Epithelial cell of proximal tubule (primary cell): ENCODE measurements at regions not wholly inside any gene's neighbourhood (a gene's known extent, or its start where the extent isn't known, plus 50 kb on each side); places are given as distances from the start of the nearest gene placed in this dataset.

Experiments
- DNase-seq: peaks from one replicate; pipeline ENCODE4 v3.0.0-alpha.2; 2011; ENCODE audit warnings: low read depth
- H3K4me3 ChIP-seq: 2 replicates; pipeline ENCODE4 v1.5.1; 2011; ENCODE audit warnings: low read depth, mild to moderate bottlenecking, low read length
- TF ChIP-seq, protein P1 (sequence below): conservative IDR thresholded peaks from 2 replicates; pipeline ENCODE4 v1.5.1; 2012; ENCODE audit warnings: low read depth, mild to moderate bottlenecking, low read length

DNA sequence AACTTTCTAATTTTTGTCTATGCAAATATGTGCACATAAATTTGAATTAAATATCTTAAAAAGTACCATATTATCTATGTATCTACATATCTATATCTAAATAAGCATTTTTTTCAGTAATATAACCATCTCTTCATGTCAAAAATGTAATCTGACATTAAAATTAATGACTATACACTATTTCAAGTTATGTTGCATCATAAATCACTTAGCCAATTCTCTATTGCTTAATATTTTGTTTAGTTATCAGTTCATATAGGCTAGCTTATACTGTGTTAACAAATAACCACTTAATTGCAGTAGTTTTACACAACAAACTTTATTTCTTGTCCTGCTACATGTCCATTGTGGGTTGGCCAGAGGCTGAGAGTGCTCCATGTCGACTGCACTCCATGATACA is 360.8 kb downstream of the EPM2A start:
- no peak for DNase-seq
- TF ChIP-seq, protein P1, sequence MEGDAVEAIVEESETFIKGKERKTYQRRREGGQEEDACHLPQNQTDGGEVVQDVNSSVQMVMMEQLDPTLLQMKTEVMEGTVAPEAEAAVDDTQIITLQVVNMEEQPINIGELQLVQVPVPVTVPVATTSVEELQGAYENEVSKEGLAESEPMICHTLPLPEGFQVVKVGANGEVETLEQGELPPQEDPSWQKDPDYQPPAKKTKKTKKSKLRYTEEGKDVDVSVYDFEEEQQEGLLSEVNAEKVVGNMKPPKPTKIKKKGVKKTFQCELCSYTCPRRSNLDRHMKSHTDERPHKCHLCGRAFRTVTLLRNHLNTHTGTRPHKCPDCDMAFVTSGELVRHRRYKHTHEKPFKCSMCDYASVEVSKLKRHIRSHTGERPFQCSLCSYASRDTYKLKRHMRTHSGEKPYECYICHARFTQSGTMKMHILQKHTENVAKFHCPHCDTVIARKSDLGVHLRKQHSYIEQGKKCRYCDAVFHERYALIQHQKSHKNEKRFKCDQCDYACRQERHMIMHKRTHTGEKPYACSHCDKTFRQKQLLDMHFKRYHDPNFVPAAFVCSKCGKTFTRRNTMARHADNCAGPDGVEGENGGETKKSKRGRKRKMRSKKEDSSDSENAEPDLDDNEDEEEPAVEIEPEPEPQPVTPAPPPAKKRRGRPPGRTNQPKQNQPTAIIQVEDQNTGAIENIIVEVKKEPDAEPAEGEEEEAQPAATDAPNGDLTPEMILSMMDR: no peak
- no peak overlapping the region for H3K4me3 ChIP-seq

DNA sequence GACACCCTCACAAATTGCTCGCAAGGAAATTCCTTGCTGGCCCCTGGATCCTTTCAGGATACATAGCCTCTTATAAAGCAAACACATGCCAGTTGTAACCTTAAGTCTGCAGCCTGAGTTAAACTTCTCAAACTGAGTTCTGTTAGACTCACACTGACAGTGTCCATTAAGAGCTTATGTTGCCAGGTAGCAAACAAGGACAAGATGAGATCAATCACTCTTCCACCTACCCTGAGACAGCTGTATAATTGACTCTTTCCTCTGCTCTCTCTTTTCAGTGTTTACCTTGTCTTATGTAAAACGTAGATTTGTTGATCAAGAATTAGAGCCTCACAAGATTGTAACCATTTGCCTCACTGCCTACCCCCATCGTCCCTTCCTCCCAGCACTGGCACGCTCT is 359.8 kb downstream of the EPM2A start:
- TF ChIP-seq, protein P1: no peak
- H3K4me3 ChIP-seq: no peak overlapping the region
- DNase-seq: no peak

DNA sequence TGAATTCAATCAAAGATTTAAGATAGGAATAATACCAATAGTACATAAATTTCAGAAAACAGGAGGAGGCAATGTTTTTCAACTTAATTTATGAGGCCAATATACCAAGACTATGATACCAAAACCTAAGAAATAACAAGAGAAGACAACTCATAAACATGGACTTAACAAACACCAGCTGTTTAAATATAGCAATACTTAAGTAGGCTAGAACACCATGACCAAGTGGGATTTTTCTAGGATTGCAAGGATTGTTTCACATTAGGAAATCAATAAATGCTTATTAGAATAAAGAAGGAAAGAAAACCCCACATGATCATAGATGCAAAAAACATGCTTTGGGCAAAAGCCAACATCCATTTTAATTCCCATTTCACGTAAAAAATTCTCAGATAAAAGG is 355.1 kb downstream of the EPM2A start:
- TF ChIP-seq, protein P1: no peak
- no peak overlapping the region for H3K4me3 ChIP-seq
- no peak for DNase-seq

DNA sequence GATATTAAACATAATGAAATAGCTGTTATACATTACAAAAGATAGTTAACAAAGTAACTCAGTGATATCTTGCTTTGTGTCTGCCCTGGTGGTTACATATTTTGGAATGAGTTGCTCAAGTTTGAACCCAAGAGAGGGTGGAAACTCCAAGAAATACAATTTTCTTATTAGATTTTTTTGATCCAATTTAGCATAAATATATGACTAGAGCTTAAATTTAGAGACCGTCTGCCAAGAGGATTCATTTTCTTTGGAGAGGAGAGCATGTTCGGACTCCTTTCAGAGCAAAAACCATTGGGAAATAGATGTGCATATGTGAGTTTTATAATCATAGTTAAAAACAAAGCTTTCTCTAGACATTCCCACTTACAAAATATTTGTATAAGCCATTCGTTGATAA is 353.4 kb downstream of the EPM2A start:
- no peak overlapping the region for H3K4me3 ChIP-seq
- TF ChIP-seq, protein P1: no peak
- DNase-seq: no peak

DNA sequence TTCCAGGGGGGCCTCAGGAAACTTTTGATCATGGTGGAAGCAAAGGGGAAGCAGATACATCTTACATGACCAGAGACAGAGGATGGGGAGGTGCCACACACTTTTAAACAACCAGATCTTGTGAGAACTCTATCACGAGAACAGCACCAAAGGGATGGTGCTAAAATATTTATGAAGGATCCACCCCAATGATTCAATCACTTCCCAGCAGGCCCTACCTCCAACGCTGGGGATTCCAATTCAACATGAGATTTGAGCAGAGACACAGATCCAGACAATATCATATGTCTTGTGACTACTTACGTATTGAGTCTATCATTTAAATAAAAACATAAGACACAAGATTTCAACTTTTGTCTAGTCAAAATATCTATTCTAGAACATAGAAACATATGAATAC is 351.9 kb downstream of the EPM2A start:
- TF ChIP-seq, protein P1: no peak
- no peak for DNase-seq

DNA sequence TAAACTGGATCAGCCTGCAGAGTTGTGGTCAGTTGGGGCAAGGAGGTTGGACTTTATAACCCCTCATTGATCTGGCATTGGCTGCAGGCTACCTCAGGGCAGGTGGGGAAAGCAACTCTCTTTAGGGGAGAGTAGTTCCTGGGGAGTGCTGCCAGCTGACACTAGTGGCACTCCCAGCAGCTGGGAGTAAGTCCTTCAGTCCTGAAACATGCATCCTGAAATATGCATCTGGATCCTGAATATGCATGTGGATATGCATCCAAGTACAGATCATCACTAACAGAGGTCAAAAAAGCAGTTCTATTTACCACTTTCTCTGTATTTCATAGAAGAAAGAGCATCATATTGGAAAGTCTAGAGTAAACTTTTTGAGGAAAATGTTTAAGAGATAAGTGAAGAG is 350.8 kb downstream of the EPM2A start:
- DNase-seq: no peak

More for the DNA sequence above, 351.9 kb downstream of the EPM2A start:
- H3K4me3 ChIP-seq: no peak overlapping the region

DNA sequence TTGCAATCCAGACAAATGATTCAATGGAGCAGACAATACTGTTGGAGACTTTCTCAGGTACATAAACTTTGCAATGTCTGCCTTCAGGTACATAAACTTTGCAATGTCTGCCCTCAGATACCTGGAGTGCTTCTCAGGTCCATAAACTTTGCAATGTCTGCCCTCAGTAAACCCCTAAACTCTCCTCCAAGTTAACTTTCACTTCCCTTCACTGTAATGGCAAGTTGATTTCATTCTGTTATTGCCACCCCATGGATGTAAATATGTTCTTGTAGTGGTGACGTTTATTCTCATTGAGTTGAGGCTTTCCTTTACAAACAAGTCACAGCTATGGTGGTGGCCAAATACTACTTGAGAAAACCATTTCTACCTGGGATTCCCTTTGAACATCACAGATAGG is 338.8 kb downstream of the EPM2A start:
- H3K4me3 ChIP-seq: no peak overlapping the region
- TF ChIP-seq, protein P1: no peak
- DNase-seq: no peak

More for the DNA sequence above, 350.8 kb downstream of the EPM2A start:
- no peak overlapping the region for H3K4me3 ChIP-seq
- TF ChIP-seq, protein P1: no peak
